PC-3 (cell line): ENCODE measurements at regions not wholly inside any gene's neighbourhood (a gene's known extent, or its start where the extent isn't known, plus 50 kb on each side); places are given as distances from the start of the nearest gene placed in this dataset.

Experiments used
- ATAC-seq: fragments of 200-7000 bp; cut with Tn5 transposase; 2 replicates; pipeline ENCODE4 v1.9.1; 2020; ENCODE audit warnings: mild to moderate bottlenecking, moderate library complexity
- BruUV-seq: library from RNA; stranded (reverse); fragments of 400-500 nt; replicated peaks from 2 replicates; lab custom pipeline; 2021; lab: Mats Ljungman, UMichigan
- CTCF ChIA-PET: fragments of 300-600 bp; sonication (Branson Sonifier 250); formaldehyde crosslinking; loops from one replicate; lab custom pipeline; 2022; ENCODE audit warnings: antibody characterized with exemption; lab: Charles Lee
- POLR2A ChIA-PET: fragments of 300-600 bp; sonication (Branson Sonifier 250); formaldehyde crosslinking; loops from one replicate; lab custom pipeline; 2022; ENCODE audit warnings: antibody characterized with exemption; ENCODE audit not compliant: unreplicated experiment; lab: Charles Lee
- DNase-seq: peaks from one replicate; pipeline ENCODE4 v3.0.0-alpha.2; 2015
- H2AFZ ChIP-seq: fragments of 300-600 bp; sonication (generic); 2 replicates; pipeline ENCODE4 v1.6.0; 2016; ENCODE audit warnings: antibody characterized with exemption, low read length
- H3F3A ChIP-seq: fragments of 300-600 bp; sonication (generic); one replicate; pipeline ENCODE4 v1.6.0; 2017; ENCODE audit warnings: antibody characterized with exemption, low read length, control low read depth, mild to moderate bottlenecking; ENCODE audit not compliant: unreplicated experiment
- H3K27ac ChIP-seq: fragments of 300-600 bp; sonication (generic); 2 replicates; pipeline ENCODE4 v1.5.1; 2016; ENCODE audit warnings: mild to moderate bottlenecking, low read length
- H3K27me3 ChIP-seq: fragments of 300-600 bp; sonication (generic); 2 replicates; pipeline ENCODE4 v1.6.1; 2016; ENCODE audit warnings: low read length, mixed read lengths
- H3K36me3 ChIP-seq: fragments of 300-600 bp; sonication (generic); 2 replicates; pipeline ENCODE4 v1.6.1; 2016; ENCODE audit warnings: low read depth, mixed run types, low read length, mixed read lengths
- H3K4me1 ChIP-seq: fragments of 300-600 bp; sonication (generic); 2 replicates; pipeline ENCODE4 v1.5.1; 2016; ENCODE audit warnings: low read length; ENCODE audit not compliant: insufficient read depth
- H3K4me2 ChIP-seq: fragments of 300-600 bp; sonication (generic); 2 replicates; pipeline ENCODE4 v1.6.0; 2016; ENCODE audit warnings: low read length
- H3K4me3 ChIP-seq: fragments of 300-600 bp; sonication (generic); 2 replicates; pipeline ENCODE4 v1.5.1; 2016; ENCODE audit warnings: mild to moderate bottlenecking, low read length, mixed read lengths
- H3K79me2 ChIP-seq: fragments of 300-600 bp; sonication (generic); 2 replicates; pipeline ENCODE4 v1.6.1; 2017; ENCODE audit warnings: low read length, mixed read lengths
- H3K9ac ChIP-seq: fragments of 300-600 bp; sonication (generic); 2 replicates; pipeline ENCODE4 v1.6.0; 2016; ENCODE audit warnings: mild to moderate bottlenecking, low read length
- H3K9me2 ChIP-seq: fragments of 300-600 bp; sonication (generic); replicated peaks from 2 replicates; pipeline ENCODE4 v1.6.1; 2016; ENCODE audit warnings: mixed run types, low read length, mixed read lengths
- H3K9me3 ChIP-seq: fragments of 300-600 bp; sonication (generic); 2 replicates; pipeline ENCODE4 v1.6.1; 2016; ENCODE audit warnings: low read length, mixed read lengths
- H4K20me1 ChIP-seq: fragments of 300-600 bp; sonication (generic); 2 replicates; pipeline ENCODE4 v1.6.1; 2016; ENCODE audit warnings: low read length, mixed read lengths
- CTCF ChIP-seq: fragments of 300-600 bp; sonication (generic); conservative IDR thresholded peaks from 2 replicates; pipeline ENCODE4 v1.5.1; 2017; ENCODE audit warnings: antibody characterized with exemption, low read depth, mild to moderate bottlenecking, low read length
- EZH2 ChIP-seq: fragments of 300-600 bp; sonication (generic); IDR thresholded peaks from one replicate; pipeline ENCODE4 v1.6.1; 2017; ENCODE audit warnings: antibody characterized with exemption, mild to moderate bottlenecking, low read length; ENCODE audit not compliant: unreplicated experiment
- EZH2phosphoT487 ChIP-seq: fragments of 300-600 bp; sonication (generic); IDR thresholded peaks from 2 replicates; pipeline ENCODE4 v1.6.1; 2018; ENCODE audit warnings: mild to moderate bottlenecking, antibody characterized with exemption, low read length, borderline replicate concordance
- intact Hi-C: fragments of 100-400 bp; cut with micrococcal nuclease; formaldehyde crosslinking; loops from 2 replicates; pipeline ENCODE4 v1.9.0; 2023

- no peaks in the 10 kb centered on the region for H3F3A ChIP-seq
- intact Hi-C loops = no loop called here
- no peaks in the 10 kb centered on the region for H3K79me2 ChIP-seq
- H3K27ac ChIP-seq = no peak overlapping the region
- H3K36me3 ChIP-seq = no peaks in the 10 kb centered on the region
- DNase-seq (no peak), ATAC-seq (no peak)
- H3K4me3 ChIP-seq = no peak overlapping the region
- no peaks in the 10 kb centered on the region for H4K20me1 ChIP-seq
- TF ChIP-seq EZH2 (no peak), CTCF (no peak), EZH2phosphoT487 (no peak)
- no peaks in the 10 kb centered on the region for H3K9me2 ChIP-seq
- ChIA-PET CTCF (no interaction called here), POLR2A (no interaction called here)
- no peak overlapping the region for H3K9ac ChIP-seq
- no peaks in the 10 kb centered on the region for H3K4me1 ChIP-seq
- no peak overlapping the region for H3K4me2 ChIP-seq
- no peak overlapping the region for H2AFZ ChIP-seq
- no peaks in the 10 kb centered on the region for H3K9me3 ChIP-seq
- no TSS peak for BruUV-seq
- H3K27me3 ChIP-seq = peaks cover 17% of the 10 kb centered on the region; the same call in 1 of the 2 replicates
These were observed 274.2 kb downstream of the TEX29 start for GRCh38 chr13:111594606-111595005.

GRCh38 chr13:111595276-111595675, 274.8 kb downstream of the TEX29 start:
- Histone ChIP-seq H3F3A (no peaks in the 10 kb centered on the region), H3K79me2 (no peaks in the 10 kb centered on the region), H3K4me3 (no peak overlapping the region), H3K9me2 (no peaks in the 10 kb centered on the region), H3K4me1 (no peaks in the 10 kb centered on the region), H3K4me2 (no peak overlapping the region), H3K9me3 (no peaks in the 10 kb centered on the region), H4K20me1 (no peaks in the 10 kb centered on the region), H3K9ac (no peak overlapping the region), H3K36me3 (no peaks in the 10 kb centered on the region), H2AFZ (no peak overlapping the region), H3K27me3 (peaks cover 19% of the 10 kb centered on the region; the same call in 1 of the 2 replicates), H3K27ac (no peak overlapping the region)
- TF ChIP-seq CTCF (no peak), EZH2 (no peak), EZH2phosphoT487 (no peak)
- DNase-seq (no peak), ATAC-seq (no peak)
- intact Hi-C loops = no loop called here
- no TSS peak for BruUV-seq
- ChIA-PET CTCF (no interaction called here), POLR2A (no interaction called here)

GRCh38 chr13:111595791-111596190, 275.3 kb downstream of the TEX29 start:
- POLR2A ChIA-PET = no interaction called here
- no peak for ATAC-seq
- CTCF ChIA-PET = no interaction called here

More at GRCh38 chr13:111595791-111596190, 275.3 kb downstream of the TEX29 start:
- Histone ChIP-seq H3K4me1 (no peaks in the 10 kb centered on the region), H3K4me3 (no peak overlapping the region), H4K20me1 (no peaks in the 10 kb centered on the region), H3K27ac (no peak overlapping the region), H3K4me2 (no peak overlapping the region), H3K27me3 (peaks cover 24% of the 10 kb centered on the region; the same call in 1 of the 2 replicates), H3K9ac (no peak overlapping the region), H2AFZ (no peak overlapping the region), H3K79me2 (no peaks in the 10 kb centered on the region), H3K36me3 (no peaks in the 10 kb centered on the region), H3K9me2 (no peaks in the 10 kb centered on the region), H3K9me3 (no peaks in the 10 kb centered on the region), H3F3A (no peaks in the 10 kb centered on the region)
- DNase-seq = no peak
- TF ChIP-seq EZH2phosphoT487 = no peak
- TF ChIP-seq CTCF = no peak
- TF ChIP-seq EZH2 = no peak
- intact Hi-C loops = no loop called here
- no TSS peak for BruUV-seq
